Stomach (tissue), 8 donors: ENCODE measurements at regions not wholly inside any gene's neighbourhood (a gene's known extent, or its start where the extent isn't known, plus 50 kb on each side); places are given as distances from the start of the nearest gene placed in this dataset.

Experiments used
- DNase-seq, 2 donors: peaks; one replicate each; pipeline versions ENCODE4 v3.0.0 to v3.0.0-alpha.2; 2013 to 2019
- H3K27ac ChIP-seq, 5 donors: fragments of 200-600 bp in 4 of 5; sonication (generic) in 4 of 5; one replicate each; pipeline ENCODE4 v1.5.1; 2013 to 2019; ENCODE audit warnings: mild to moderate bottlenecking in 1 of 5, moderate library complexity in 1 of 5
- H3K27me3 ChIP-seq, 3 donors: fragments of 200-600 bp; sonication (generic); one replicate each; pipeline ENCODE4 v1.5.1; 2017 to 2019; ENCODE audit warnings: mixed run types in 1 of 3
- H3K36me3 ChIP-seq, 4 donors: fragments of 200-600 bp; sonication (generic); 1 replicate in 3 of 4; 2 replicates in 1 of 4; pipeline ENCODE4 v1.5.1; 2016 to 2019
- H3K4me1 ChIP-seq, 4 donors: fragments of 200-600 bp; sonication (generic); one replicate each; pipeline ENCODE4 v1.5.1; 2016 to 2019
- H3K4me3 ChIP-seq, 4 donors: fragments of 200-600 bp; sonication (generic) in 3 of 4; one replicate each; pipeline ENCODE4 v1.5.1; 2016 to 2019; ENCODE audit warnings: mild to moderate bottlenecking in 1 of 4
- H3K9me3 ChIP-seq, 4 donors: fragments of 200-600 bp; sonication (generic); one replicate each; pipeline ENCODE4 v1.5.1; 2016 to 2019
- EP300 ChIP-seq: sonication (generic); formaldehyde crosslinking; IDR thresholded peaks from one replicate; pipeline ENCODE4 v1.6.1; 2017; ENCODE audit warnings: antibody characterized with exemption
- POLR2A ChIP-seq, 4 donors: fragments of 450-650 bp; IDR thresholded peaks; one replicate each; pipeline ENCODE4 v1.6.1; 2016; ENCODE audit warnings: antibody characterized with exemption in 4 of 4, control low read depth in 2 of 4, mild to moderate bottlenecking in 1 of 4, moderate library complexity in 1 of 4
- POLR2AphosphoS5 ChIP-seq, 3 donors: sonication (generic); formaldehyde crosslinking; IDR thresholded peaks; one replicate each; pipeline ENCODE4 v1.6.1; 2016; ENCODE audit warnings: antibody characterized with exemption in 3 of 3
- WGBS, 5 donors: extraction: QIAGEN DNeasy Blood & Tissue Kit in 3 of 5; methylation state at CpG; one replicate each; pipeline versions ENCODE4 v1.1.5 to v1.1.7; 2013 to 2018; 5-methylcytosine and 5-hydroxymethylcytosine counted together
- intact Hi-C: fragments of 100-400 bp; cut with DNase I; formaldehyde crosslinking; loops from one replicate; pipeline ENCODE4 v1.15.1; 2023; ENCODE audit warnings: low total_unique reads
- TF ChIP-seq, protein P1 (sequence below), 7 experiments: fragments of 450-650 bp in 4 of 7; fragments of 200-600 bp in 3 of 7; sonication (generic) in 3 of 7; IDR thresholded peaks; one replicate each; pipeline ENCODE4 v1.5.1; 2016 to 2019; ENCODE audit warnings: antibody characterized with exemption in 7 of 7, control low read depth in 2 of 7, mild to moderate bottlenecking in 1 of 7
- donor health status: healthy with polysubstance abuse.
- donor health status: Bipolar disorder and iron deficiency.
- donor health status: healthy.

DNA sequence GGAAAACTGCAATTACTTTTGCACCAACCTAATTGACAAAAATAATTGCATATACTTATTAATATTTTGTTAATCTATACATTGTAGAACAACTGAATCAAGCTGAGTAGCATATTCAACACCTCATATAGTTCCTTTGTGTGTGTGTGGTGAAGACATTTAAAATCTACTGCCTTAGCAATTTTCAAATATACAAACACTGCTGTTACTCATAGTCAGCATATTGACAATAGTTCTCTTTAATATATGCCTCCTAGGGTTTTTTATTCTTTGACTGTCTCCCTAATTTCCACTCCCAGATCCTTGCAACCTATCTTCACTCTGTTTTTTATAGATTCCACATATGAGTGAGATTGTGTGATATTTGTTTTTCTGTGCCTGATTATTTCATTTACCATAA is 426.8 kb downstream of the PPARGC1A start:
- intact Hi-C loops: no loop called here
- no peak overlapping the region for H3K27ac ChIP-seq

DNA sequence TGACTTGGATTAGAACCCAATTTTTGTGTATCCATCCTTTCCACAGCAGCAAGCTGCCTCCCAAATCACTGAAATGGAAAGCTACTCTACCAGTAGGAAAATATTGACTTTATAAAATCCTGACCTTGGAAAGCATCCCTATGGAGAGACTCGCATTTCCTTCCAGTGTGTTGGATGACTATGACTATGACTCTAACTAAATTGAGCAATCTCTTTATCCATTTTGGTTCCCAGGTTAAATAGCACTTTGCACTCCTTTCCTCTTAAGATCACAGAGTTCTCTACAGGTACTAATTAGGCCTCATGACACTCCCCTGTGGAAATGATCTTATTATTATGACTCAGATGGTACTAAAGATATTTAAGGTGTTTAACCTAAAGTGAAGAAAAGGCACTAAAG is 431.8 kb downstream of the PPARGC1A start:
- TF ChIP-seq EP300 (no peak), POLR2AphosphoS5 (IDR thresholded peaks at IDR 0.05) (no peak), POLR2A (IDR thresholded peaks at IDR 0.05) (no peak)
- TF ChIP-seq, protein P1, sequence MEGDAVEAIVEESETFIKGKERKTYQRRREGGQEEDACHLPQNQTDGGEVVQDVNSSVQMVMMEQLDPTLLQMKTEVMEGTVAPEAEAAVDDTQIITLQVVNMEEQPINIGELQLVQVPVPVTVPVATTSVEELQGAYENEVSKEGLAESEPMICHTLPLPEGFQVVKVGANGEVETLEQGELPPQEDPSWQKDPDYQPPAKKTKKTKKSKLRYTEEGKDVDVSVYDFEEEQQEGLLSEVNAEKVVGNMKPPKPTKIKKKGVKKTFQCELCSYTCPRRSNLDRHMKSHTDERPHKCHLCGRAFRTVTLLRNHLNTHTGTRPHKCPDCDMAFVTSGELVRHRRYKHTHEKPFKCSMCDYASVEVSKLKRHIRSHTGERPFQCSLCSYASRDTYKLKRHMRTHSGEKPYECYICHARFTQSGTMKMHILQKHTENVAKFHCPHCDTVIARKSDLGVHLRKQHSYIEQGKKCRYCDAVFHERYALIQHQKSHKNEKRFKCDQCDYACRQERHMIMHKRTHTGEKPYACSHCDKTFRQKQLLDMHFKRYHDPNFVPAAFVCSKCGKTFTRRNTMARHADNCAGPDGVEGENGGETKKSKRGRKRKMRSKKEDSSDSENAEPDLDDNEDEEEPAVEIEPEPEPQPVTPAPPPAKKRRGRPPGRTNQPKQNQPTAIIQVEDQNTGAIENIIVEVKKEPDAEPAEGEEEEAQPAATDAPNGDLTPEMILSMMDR (IDR thresholded peaks at IDR 0.05): no peak
- Histone ChIP-seq H3K27me3 (no peaks in the 10 kb centered on the region), H3K9me3 (no peaks in the 10 kb centered on the region), H3K4me1 (peaks cover 0 to 7% (median 0%) of the 10 kb centered on the region in 4 donors), H3K36me3 (no peaks in the 10 kb centered on the region), H3K27ac (no peak overlapping the region), H3K4me3 (no peak overlapping the region)
- intact Hi-C loops: no loop called here
- DNase-seq: no peak
- 29 to 64% (median 58%) methylated on average over 1 of the region's 1 CpG for WGBS, 5 donors

More for the DNA sequence above, 426.8 kb downstream of the PPARGC1A start:
- Histone ChIP-seq H3K9me3 (peaks cover 0 to 13% (median 10%) of the 10 kb centered on the region in 4 donors), H3K4me3 (no peak overlapping the region), H3K27me3 (no peaks in the 10 kb centered on the region), H3K36me3 (no peaks in the 10 kb centered on the region), H3K4me1 (no peaks in the 10 kb centered on the region)
- DNase-seq: no peak
- TF ChIP-seq, protein P1 (IDR thresholded peaks at IDR 0.05): no peak
- TF ChIP-seq POLR2A (IDR thresholded peaks at IDR 0.05) (no peak), POLR2AphosphoS5 (IDR thresholded peaks at IDR 0.05) (no peak), EP300 (no peak)

DNA sequence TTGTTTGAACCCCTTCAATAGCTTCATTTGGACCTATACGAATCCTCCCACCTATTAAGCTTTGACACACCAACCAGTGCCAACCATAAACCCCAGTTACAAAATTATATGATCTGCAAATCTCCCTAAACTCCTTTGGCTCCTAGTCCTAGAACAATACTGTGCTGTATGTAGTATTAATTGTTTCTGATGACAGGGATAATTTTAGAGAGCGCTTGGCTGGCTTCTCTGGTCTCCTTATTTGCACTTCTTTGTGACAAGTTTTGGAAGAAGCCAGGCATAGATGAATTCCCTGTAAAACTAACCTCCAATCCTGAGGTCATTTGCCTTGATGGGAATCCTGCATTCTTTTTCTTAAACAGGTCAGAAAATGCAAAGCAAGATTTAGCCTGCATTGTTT is 433.0 kb downstream of the PPARGC1A start:
- WGBS, 5 donors: 68 to 83% (median 79%) methylated on average over 2 of the region's 2 CpGs
- no peak overlapping the region for H3K27ac ChIP-seq
- intact Hi-C loops: no loop called here

DNA sequence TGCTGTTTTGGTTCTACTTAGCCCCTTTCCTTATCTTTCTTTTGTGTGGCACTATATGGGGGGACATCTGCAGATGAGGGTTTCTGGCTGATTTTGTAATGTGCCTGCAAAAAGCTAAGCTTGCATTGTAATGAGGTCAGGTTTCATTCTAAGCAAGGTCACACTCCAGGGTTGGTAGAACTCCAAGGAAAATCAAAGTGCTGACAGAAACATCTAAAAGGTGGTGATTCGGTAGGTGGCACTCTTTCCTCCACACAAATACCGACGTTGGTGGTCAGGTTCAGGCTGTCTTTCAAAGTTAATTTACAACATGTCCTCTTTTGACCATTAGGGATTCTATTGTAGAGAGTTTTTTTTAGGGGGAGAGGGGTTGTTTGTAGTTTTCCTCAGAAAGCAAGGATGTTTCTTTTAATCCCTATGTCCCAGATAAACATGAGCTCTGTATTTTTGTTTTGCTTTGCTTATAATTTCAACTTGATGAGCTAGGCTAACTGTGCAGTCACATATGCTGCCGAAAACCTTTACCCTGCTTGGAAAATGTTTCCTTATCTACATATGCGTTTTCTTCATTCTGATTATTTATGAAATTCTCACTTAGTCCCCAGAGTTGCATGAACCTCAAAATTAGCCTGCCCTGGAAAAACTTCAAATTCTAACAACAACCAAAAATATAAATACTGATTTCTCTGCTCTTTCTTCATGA is 434.2 kb downstream of the PPARGC1A start:
- Histone ChIP-seq H3K36me3 (no peaks in the 10 kb centered on the region), H3K4me3 (no peak overlapping the region), H3K27me3 (no peaks in the 10 kb centered on the region), H3K9me3 (no peaks in the 10 kb centered on the region), H3K4me1 (peaks cover 0 to 7% (median 0%) of the 10 kb centered on the region in 4 donors), H3K27ac (no peak overlapping the region)
- intact Hi-C loops: no loop called here
- TF ChIP-seq, protein P1 (IDR thresholded peaks at IDR 0.05): peak in 1 of 7 experiments; percentile 12
- TF ChIP-seq POLR2A (IDR thresholded peaks at IDR 0.05): no peak
- 20 to 25% (median 24%) methylated on average over 5 of the region's 5 CpGs for WGBS, 5 donors
- peak in 1 of 2 donors; percentile 34 for DNase-seq

More for the DNA sequence above, 433.0 kb downstream of the PPARGC1A start:
- H3K27me3 ChIP-seq: no peaks in the 10 kb centered on the region
- no peak for DNase-seq
- H3K9me3 ChIP-seq: no peaks in the 10 kb centered on the region
- H3K4me1 ChIP-seq: peaks cover 0 to 7% (median 0%) of the 10 kb centered on the region in 4 donors
- H3K4me3 ChIP-seq: no peak overlapping the region
- H3K36me3 ChIP-seq: no peaks in the 10 kb centered on the region
- no peak for TF ChIP-seq EP300
- TF ChIP-seq, protein P1 (IDR thresholded peaks at IDR 0.05): no peak
- no peak for TF ChIP-seq POLR2A (IDR thresholded peaks at IDR 0.05)
- TF ChIP-seq POLR2AphosphoS5 (IDR thresholded peaks at IDR 0.05): no peak
